HG03045 (cell line): ENCODE measurements at regions not wholly inside any gene's neighbourhood (a gene's known extent, or its start where the extent isn't known, plus 50 kb on each side); places are given as distances from the start of the nearest gene placed in this dataset.

Experiments
- ATAC-seq: cut with Tn5 transposase; IDR thresholded peaks from one replicate; pipeline ENCODE4 v1.9.1; 2021; ENCODE audit warnings: mild to moderate bottlenecking, moderate library complexity; ENCODE audit not compliant: unreplicated experiment

DNA sequence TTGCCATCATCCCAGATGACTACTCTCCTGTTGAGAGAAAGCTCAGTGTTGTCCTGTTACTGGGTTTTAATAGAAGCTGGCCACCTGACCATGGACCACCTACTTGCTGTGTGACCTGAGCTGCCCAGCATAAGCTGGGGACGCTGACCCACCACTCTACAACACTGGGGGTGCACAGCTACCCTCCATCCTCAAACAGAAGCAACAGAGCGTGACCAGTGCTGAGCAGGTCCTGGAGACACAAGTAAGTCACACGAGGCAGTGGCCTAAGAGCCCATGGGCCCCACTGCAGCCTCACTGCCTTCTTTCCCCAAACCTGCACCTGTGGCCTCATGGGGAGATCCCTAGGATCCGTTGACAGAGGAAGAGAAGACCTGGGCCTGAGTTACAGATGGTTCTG is 198.6 kb upstream of the ADARB2 start:
- ATAC-seq = no peak

- ATAC-seq = no peak
These were observed 195.9 kb upstream of the ADARB2 start for GRCh38 chr10:1933215-1933614.

GRCh38 chr10:1932692-1933094 is 195.4 kb upstream of the ADARB2 start:
- ATAC-seq = no peak

GRCh38 chr10:1928606-1929005 is 191.3 kb upstream of the ADARB2 start:
- ATAC-seq = no peak

GRCh38 chr10:1923998-1924397 is 186.7 kb upstream of the ADARB2 start:
- ATAC-seq = no peak

DNA sequence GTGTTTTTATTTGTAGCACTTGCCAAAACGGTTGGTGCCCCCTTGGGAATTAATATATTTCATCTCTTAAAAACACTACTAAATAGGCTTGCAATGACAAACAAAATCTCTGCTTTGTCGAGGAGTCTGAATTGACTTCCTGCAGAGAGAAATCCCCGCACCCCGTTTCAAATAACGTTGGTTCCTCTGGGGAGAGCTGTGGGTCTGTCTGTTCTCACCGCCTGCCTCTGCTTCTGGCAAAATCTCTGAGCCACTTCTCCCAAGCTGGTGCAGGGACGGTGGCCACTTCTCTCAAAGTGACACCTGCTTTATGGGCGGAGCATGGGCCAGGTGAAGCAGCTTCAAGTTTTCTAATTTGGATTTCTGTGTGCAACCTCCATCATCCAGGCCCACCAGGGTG is 186.3 kb upstream of the ADARB2 start:
- no peak for ATAC-seq

DNA sequence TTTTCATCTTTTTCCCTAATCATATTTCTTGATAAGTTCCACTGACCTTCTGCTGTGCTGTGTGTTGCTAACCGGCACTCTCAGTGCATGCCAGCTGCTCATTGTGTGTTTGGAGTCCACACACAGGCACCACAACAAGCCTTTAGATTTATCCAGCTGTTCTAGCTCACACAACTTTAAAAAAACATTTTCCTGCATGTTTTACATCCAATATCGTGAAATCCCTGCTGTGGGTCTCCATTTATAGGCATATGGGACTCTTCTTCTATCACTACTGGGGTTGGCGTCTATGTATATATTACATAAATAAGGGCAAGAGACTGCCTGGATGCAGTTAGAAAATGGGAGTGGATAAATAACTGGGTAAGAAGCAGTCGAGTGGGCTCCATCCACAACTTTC is 183.6 kb upstream of the ADARB2 start:
- no peak for ATAC-seq

DNA sequence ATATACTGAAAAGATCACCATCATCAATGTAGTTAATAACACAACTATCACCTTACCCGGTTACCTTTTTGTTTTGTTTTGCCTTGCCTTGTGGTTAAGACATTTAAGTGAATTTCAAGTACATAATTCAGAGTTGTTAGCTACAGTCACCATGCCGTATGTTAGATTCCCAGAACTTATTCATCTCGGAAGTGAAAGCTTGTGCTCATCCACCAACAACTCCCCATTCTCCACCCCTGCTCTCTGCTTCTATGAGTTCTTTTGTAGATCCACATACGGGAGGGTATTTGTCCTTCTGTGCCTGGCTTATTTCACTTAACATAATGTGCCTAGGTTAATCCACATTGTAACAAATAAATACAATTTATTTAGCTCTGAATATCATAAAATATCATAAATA is 182.8 kb upstream of the ADARB2 start:
- ATAC-seq = no peak

DNA sequence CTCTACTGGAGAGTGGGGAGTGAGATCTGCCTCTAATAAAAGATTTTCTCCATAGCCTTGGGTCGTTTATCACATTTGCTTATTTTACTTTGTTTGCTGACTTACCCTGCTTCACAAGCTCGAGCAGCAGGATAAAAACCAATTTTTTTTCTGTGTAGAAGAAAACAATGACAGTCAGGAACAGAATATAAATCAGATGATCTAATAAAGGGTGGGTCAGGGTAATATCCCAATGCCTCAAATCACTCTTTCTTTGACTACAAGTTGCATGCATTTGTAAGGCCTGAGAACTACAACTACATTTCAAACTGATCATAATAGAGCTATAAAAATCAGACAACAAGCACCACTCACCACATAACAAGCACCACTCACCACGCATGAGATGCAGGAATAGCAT is 174.4 kb upstream of the ADARB2 start:
- no peak for ATAC-seq

GRCh38 chr10:1903982-1904381 is 166.7 kb upstream of the ADARB2 start:
- ATAC-seq = no peak

- no peak for ATAC-seq
These were observed 158.8 kb upstream of the ADARB2 start for GRCh38 chr10:1896153-1896552.

DNA sequence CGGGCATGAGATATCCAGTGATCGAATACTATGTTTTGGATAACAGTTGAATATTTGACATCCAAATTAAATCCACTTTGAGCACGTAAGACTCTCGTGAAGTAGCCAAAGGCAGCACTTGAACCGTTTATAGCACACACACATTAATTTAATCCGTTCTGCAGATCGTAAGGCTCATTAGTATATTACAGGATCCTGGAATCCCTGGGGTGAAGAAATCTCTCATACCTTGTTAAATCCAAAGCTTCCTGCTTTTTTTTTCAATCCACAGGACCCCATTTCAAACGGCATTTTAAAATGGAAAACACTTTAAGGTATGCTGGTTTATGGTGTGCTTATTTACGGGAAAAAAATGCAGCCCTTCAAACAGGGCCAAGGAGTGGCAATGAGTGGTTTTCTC is 158.4 kb upstream of the ADARB2 start:
- no peak for ATAC-seq

GRCh38 chr10:1894912-1895311 is 157.6 kb upstream of the ADARB2 start:
- no peak for ATAC-seq

- no peak for ATAC-seq
These were observed 156.6 kb upstream of the ADARB2 start for GRCh38 chr10:1893941-1894340.

DNA sequence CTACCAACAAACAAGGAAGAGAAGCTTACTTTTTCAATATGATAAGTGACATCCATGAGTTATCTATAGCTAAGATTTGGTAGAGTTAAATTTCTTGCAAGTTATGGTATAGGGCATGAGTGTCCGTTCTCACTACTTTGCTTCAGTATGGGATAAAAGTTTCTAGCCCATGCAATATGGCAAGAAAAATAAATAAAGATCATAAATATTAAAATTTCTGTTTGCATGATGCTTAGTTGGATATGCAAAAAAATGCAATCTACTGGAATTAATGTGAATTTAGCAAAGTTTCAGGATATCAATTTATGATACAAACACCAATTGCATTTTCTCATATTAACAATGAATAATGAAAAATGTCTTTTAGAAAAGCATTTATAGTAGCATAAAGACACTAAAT is 148.7 kb upstream of the ADARB2 start:
- ATAC-seq = no peak

GRCh38 chr10:1882728-1883127 is 145.4 kb upstream of the ADARB2 start:
- ATAC-seq = no peak

DNA sequence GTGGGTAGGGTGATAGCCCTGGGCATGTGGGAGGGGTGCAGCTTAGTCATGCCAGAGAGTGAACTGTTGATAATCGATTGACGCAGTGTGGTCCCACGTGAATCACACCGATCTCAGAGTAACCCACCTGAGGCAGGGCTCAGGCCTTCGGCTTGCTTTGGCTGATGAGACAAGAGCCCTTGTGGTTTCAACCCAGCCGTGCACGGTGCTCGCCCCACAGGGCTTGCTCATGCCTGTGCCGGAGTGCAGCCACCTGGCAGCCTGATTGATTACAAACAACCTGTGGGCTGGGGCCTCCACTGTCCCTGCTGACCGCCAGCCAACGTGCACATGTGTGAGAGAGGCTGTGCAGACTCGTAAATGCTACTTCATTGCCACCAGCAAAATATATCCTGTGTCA is 144.9 kb upstream of the ADARB2 start:
- ATAC-seq = no peak

GRCh38 chr10:1881636-1882035 is 144.3 kb upstream of the ADARB2 start:
- no peak for ATAC-seq

DNA sequence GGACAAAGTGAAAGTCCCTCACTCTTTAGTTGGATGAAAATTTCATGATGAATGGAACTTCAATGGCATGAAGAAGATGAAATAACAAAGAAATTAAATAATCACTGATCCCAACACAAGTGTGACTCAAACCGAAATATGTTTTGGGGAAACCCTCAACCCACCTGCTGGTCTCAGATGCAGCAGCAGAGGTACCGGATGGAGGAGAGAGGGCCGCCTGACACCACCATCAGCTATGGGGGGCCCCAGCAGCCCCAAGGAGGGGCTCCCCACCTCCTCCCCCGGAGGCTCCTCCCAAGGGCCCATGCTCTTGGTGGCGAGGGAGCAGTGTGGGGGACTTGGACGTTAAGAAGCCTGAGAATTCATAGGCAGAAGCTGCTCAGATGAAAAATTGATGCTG is 137.2 kb upstream of the ADARB2 start:
- no peak for ATAC-seq

GRCh38 chr10:1873661-1874315 is 136.5 kb upstream of the ADARB2 start:
- no peak for ATAC-seq

DNA sequence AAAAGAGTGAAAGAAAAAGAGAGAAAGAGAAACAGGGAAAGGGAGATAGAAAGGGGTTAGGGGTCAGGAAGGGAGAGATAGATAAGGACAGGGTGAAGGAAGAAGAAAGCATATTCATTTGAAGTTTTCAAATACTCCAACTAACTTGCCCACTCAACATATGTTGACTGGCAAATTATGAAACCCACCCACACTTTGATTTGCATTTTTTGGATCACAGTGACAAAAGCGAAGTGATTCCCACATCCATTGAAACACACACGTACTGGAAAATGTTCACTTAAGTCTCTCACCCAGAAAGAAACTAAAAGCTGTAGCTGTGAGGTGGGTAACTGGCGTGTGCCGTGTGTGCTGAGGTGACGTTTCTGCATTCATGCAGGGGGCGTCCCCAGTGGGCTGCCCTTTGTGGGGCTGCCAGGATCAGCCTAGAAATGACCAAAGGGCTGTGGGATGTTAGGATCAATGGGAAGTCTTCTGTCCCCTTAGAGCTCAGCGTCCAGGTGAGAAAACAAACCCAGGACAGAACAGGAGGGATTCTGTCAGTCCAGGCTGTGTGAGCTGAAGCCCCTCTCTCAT is 134.9 kb upstream of the ADARB2 start:
- no peak for ATAC-seq

DNA sequence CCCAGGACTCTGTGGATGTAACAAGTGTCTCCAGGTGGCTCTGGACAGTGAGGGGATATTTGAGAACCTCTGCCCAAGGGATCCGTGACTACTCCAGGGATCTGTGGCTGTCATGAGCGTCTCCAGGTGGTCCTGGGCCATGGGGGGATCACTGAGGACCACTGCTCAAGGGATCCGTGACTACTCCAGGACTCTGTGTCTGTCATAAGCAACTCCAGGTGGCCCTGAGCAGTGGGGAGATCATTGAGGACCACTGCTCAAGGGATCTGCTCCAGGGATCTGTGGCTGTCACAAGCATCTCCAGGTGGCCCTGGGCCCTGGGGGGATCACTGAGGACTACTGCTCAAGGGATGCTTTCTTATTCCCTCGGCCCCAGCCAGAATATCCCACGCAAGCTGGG is 133.2 kb upstream of the ADARB2 start:
- no peak for ATAC-seq

DNA sequence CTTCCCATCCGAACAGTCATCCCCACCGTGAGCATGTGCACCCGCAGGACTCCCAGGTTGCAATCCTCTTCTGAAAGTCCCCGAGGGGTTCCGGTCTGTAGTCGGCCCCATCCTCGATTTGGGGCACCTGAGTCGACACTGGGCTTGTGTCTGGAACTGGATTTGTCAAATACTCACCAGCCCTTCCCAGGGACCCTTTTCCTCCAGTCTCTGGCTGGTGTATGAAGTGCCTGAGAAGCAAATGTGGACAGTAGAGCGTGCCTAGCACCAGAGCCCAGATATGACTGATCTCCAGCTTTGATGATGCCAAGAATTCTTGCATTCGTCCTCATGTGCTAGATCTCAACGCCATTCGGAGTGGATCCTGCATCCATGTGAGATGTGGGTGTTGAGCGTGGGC is 132.5 kb upstream of the ADARB2 start:
- ATAC-seq = no peak
